Loucy (cell line): ENCODE measurements at regions not wholly inside any gene's neighbourhood (a gene's known extent, or its start where the extent isn't known, plus 50 kb on each side); places are given as distances from the start of the nearest gene placed in this dataset.

Source experiments
- H2AFZ ChIP-seq: fragments of 200-600 bp; sonication (generic); 2 replicates; pipeline ENCODE4 v1.6.0; 2016; ENCODE audit warnings: antibody characterized with exemption, mild to moderate bottlenecking, low read length, moderate library complexity
- H3F3A ChIP-seq: fragments of 200-600 bp; 2 replicates; pipeline ENCODE4 v1.6.0; 2016; ENCODE audit warnings: antibody characterized with exemption, low read depth, mild to moderate bottlenecking
- H3K27me3 ChIP-seq: fragments of 200-600 bp; sonication (generic); 2 replicates; pipeline ENCODE4 v1.6.1; 2014; ENCODE audit warnings: low read length, mild to moderate bottlenecking; ENCODE audit not compliant: insufficient read depth, poor library complexity, severe bottlenecking
- H3K36me3 ChIP-seq: fragments of 200-600 bp; sonication (generic); 2 replicates; pipeline ENCODE4 v1.6.1; 2016; ENCODE audit warnings: low read length; ENCODE audit not compliant: insufficient read depth
- H3K4me1 ChIP-seq: fragments of 200-600 bp; sonication (generic); 2 replicates; pipeline ENCODE4 v1.5.1; 2014; ENCODE audit warnings: low read length, mild to moderate bottlenecking; ENCODE audit not compliant: insufficient read depth, poor library complexity, severe bottlenecking
- H3K4me2 ChIP-seq: fragments of 200-600 bp; sonication (generic); 2 replicates; pipeline ENCODE4 v1.6.0; 2014; ENCODE audit warnings: antibody characterized with exemption, low read length, low read depth, mild to moderate bottlenecking; ENCODE audit not compliant: poor library complexity, severe bottlenecking
- H3K4me3 ChIP-seq: fragments of 200-600 bp; sonication (generic); 2 replicates; pipeline ENCODE4 v1.5.1; 2014; ENCODE audit warnings: low read length, mild to moderate bottlenecking, mixed read lengths; ENCODE audit not compliant: poor library complexity, severe bottlenecking
- H3K79me2 ChIP-seq: fragments of 200-600 bp; sonication (generic); 2 replicates; pipeline ENCODE4 v1.6.1; 2014; ENCODE audit warnings: low read length; ENCODE audit not compliant: insufficient read depth
- H3K9ac ChIP-seq: fragments of 200-600 bp; sonication (generic); 2 replicates; pipeline ENCODE4 v1.6.0; 2014; ENCODE audit warnings: mild to moderate bottlenecking, low read depth, low read length, moderate library complexity; ENCODE audit not compliant: poor library complexity, severe bottlenecking
- H3K9me2 ChIP-seq: fragments of 200-600 bp; sonication (generic); replicated peaks from 2 replicates; pipeline ENCODE4 v1.6.1; 2016; ENCODE audit warnings: low read depth, low read length, mixed read lengths
- H3K9me3 ChIP-seq: fragments of 200-600 bp; sonication (generic); 2 replicates; pipeline ENCODE4 v1.6.1; 2014; ENCODE audit warnings: mild to moderate bottlenecking, antibody characterized with exemption, low read length, low read depth; ENCODE audit not compliant: insufficient read depth
- H4K20me1 ChIP-seq: fragments of 200-600 bp; sonication (generic); 2 replicates; pipeline ENCODE4 v1.6.0; 2014; ENCODE audit warnings: antibody characterized with exemption, low read length, mild to moderate bottlenecking; ENCODE audit not compliant: insufficient read depth, poor library complexity, severe bottlenecking
- CTCF ChIP-seq: fragments of 200-600 bp; sonication (generic); conservative IDR thresholded peaks from 2 replicates; pipeline ENCODE4 v1.5.1; 2014; ENCODE audit warnings: mild to moderate bottlenecking, antibody characterized with exemption, low read length
- EZH2phosphoT487 ChIP-seq: fragments of 200-600 bp; IDR thresholded peaks from 2 replicates; pipeline ENCODE4 v1.6.1; 2018; ENCODE audit warnings: antibody characterized with exemption, mild to moderate bottlenecking, moderate library complexity, borderline replicate concordance

- Histone ChIP-seq H3K79me2 (no peaks in the 10 kb centered on the region), H3K9ac (no peak overlapping the region), H3K4me2 (no peak overlapping the region), H2AFZ (no peak overlapping the region; the same call in 1 of the 2 replicates), H4K20me1 (no peaks in the 10 kb centered on the region), H3F3A (no peaks in the 10 kb centered on the region), H3K9me3 (no peaks in the 10 kb centered on the region), H3K27me3 (no peaks in the 10 kb centered on the region), H3K9me2 (no peaks in the 10 kb centered on the region), H3K4me3 (no peak overlapping the region), H3K36me3 (no peaks in the 10 kb centered on the region), H3K4me1 (no peaks in the 10 kb centered on the region)
- no peak for TF ChIP-seq CTCF
- TF ChIP-seq EZH2phosphoT487 = no peak
These were observed 72.3 kb upstream of the CSF3R start for GRCh38 chr1:36555041-36555440.

GRCh38 chr1:36554323-36554628 is 71.6 kb upstream of the CSF3R start:
- Histone ChIP-seq H3K27me3 (no peaks in the 10 kb centered on the region), H3K79me2 (no peaks in the 10 kb centered on the region), H3K9me3 (no peaks in the 10 kb centered on the region), H3K4me1 (no peaks in the 10 kb centered on the region), H3K9me2 (no peaks in the 10 kb centered on the region), H3K4me2 (no peak overlapping the region), H2AFZ (no peak overlapping the region), H3K4me3 (no peak overlapping the region), H4K20me1 (no peaks in the 10 kb centered on the region), H3F3A (no peaks in the 10 kb centered on the region), H3K9ac (no peak overlapping the region), H3K36me3 (no peaks in the 10 kb centered on the region)
- TF ChIP-seq CTCF (no peak), EZH2phosphoT487 (no peak)

- Histone ChIP-seq H3K9me2 (no peaks in the 10 kb centered on the region), H3K4me1 (no peaks in the 10 kb centered on the region), H4K20me1 (no peaks in the 10 kb centered on the region), H3K4me2 (no peak overlapping the region), H3K4me3 (no peak overlapping the region), H3K9ac (no peak overlapping the region), H3K79me2 (no peaks in the 10 kb centered on the region), H3K27me3 (no peaks in the 10 kb centered on the region), H3K9me3 (no peaks in the 10 kb centered on the region), H2AFZ (no peak overlapping the region), H3F3A (no peaks in the 10 kb centered on the region), H3K36me3 (no peaks in the 10 kb centered on the region)
- TF ChIP-seq EZH2phosphoT487 (no peak), CTCF (peak; percentile 92)
These were observed 71.0 kb upstream of the CSF3R start for GRCh38 chr1:36553591-36554322.
